Peyer's patch (tissue), 4 donors: ENCODE measurements at regions not wholly inside any gene's neighbourhood (a gene's known extent, or its start where the extent isn't known, plus 50 kb on each side); places are given as distances from the start of the nearest gene placed in this dataset.

Experiments
- DNase-seq, 3 donors: peaks; one replicate each; pipeline ENCODE4 v3.0.0-alpha.2; 2017 to 2019
- H3K27ac ChIP-seq, 4 donors: fragments of 200-600 bp; sonication (generic); one replicate each; pipeline ENCODE4 v1.5.1; 2016 to 2019
- H3K27me3 ChIP-seq, 2 donors: fragments of 200-600 bp; sonication (generic); one replicate each; pipeline ENCODE4 v1.5.1; 2019
- H3K36me3 ChIP-seq, 3 donors: fragments of 200-600 bp; sonication (generic); one replicate each; pipeline ENCODE4 v1.5.1; 2016 to 2019
- H3K4me1 ChIP-seq, 4 donors: fragments of 200-600 bp; sonication (generic); one replicate each; pipeline ENCODE4 v1.5.1; 2016 to 2019
- H3K4me3 ChIP-seq, 4 donors: fragments of 200-600 bp; sonication (generic); 1 replicate in 3 of 4; 2 replicates in 1 of 4; pipeline ENCODE4 v1.5.1; 2016 to 2019; ENCODE audit warnings: mild to moderate bottlenecking in 1 of 4
- H3K9me3 ChIP-seq, 4 donors: fragments of 200-600 bp; sonication (generic); one replicate each; pipeline ENCODE4 v1.5.1; 2016 to 2019; ENCODE audit warnings: mild to moderate bottlenecking in 1 of 4
- CTCF ChIP-seq, 6 experiments: fragments of 450-650 bp in 4 of 6; fragments of 200-600 bp in 2 of 6; sonication (generic) in 1 of 6; IDR thresholded peaks; one replicate each; pipeline ENCODE4 v1.5.1; 2017 to 2019; ENCODE audit warnings: antibody characterized with exemption in 6 of 6, mild to moderate bottlenecking in 3 of 6, moderate library complexity in 1 of 6
- POLR2A ChIP-seq, 2 donors: fragments of 450-650 bp; IDR thresholded peaks; one replicate each; pipeline ENCODE4 v1.5.1; 2017; ENCODE audit warnings: antibody characterized with exemption in 2 of 2, mild to moderate bottlenecking in 2 of 2, moderate library complexity in 2 of 2

GRCh38 chr6:104332364-104332763 lies 527.4 kb downstream of the HACE1 start:
- no peaks in the 10 kb centered on the region for H3K27me3 ChIP-seq
- TF ChIP-seq POLR2A (IDR thresholded peaks at IDR 0.05) (no peak), CTCF (IDR thresholded peaks at IDR 0.05) (no peak)
- no peak overlapping the region for H3K27ac ChIP-seq
- H3K4me1 ChIP-seq: no peaks in the 10 kb centered on the region
- H3K36me3 ChIP-seq: no peaks in the 10 kb centered on the region
- no peak overlapping the region for H3K4me3 ChIP-seq
- DNase-seq: no peak
- H3K9me3 ChIP-seq: no peaks in the 10 kb centered on the region

- H3K36me3 ChIP-seq: no peaks in the 10 kb centered on the region
- no peak overlapping the region for H3K27ac ChIP-seq
- no peak for DNase-seq
- TF ChIP-seq CTCF (IDR thresholded peaks at IDR 0.05) (no peak), POLR2A (IDR thresholded peaks at IDR 0.05) (no peak)
- no peaks in the 10 kb centered on the region for H3K9me3 ChIP-seq
- no peak overlapping the region for H3K4me3 ChIP-seq
- H3K27me3 ChIP-seq: no peaks in the 10 kb centered on the region
- H3K4me1 ChIP-seq: no peaks in the 10 kb centered on the region
Measured at GRCh38 chr6:104326173-104327001, 533.3 kb downstream of the HACE1 start.

GRCh38 chr6:104325341-104326172 lies 534.2 kb downstream of the HACE1 start:
- DNase-seq: no peak
- peak in 2 of 6 experiments; percentile 9 to 23 for TF ChIP-seq CTCF (IDR thresholded peaks at IDR 0.05)
- no peak for TF ChIP-seq POLR2A (IDR thresholded peaks at IDR 0.05)
- H3K4me3 ChIP-seq: no peak overlapping the region

GRCh38 chr6:104324301-104324700 lies 535.4 kb downstream of the HACE1 start:
- Histone ChIP-seq H3K27ac (no peak overlapping the region), H3K4me1 (no peaks in the 10 kb centered on the region), H3K27me3 (no peaks in the 10 kb centered on the region), H3K9me3 (no peaks in the 10 kb centered on the region), H3K36me3 (no peaks in the 10 kb centered on the region), H3K4me3 (no peak overlapping the region)
- TF ChIP-seq CTCF (IDR thresholded peaks at IDR 0.05): no peak
- no peak for DNase-seq

More at GRCh38 chr6:104325341-104326172, 534.2 kb downstream of the HACE1 start:
- no peaks in the 10 kb centered on the region for H3K27me3 ChIP-seq
- H3K4me1 ChIP-seq: no peaks in the 10 kb centered on the region
- H3K27ac ChIP-seq: no peak overlapping the region
- H3K36me3 ChIP-seq: no peaks in the 10 kb centered on the region
- no peaks in the 10 kb centered on the region for H3K9me3 ChIP-seq

- Histone ChIP-seq H3K9me3 (no peaks in the 10 kb centered on the region), H3K36me3 (no peaks in the 10 kb centered on the region), H3K27ac (no peak overlapping the region), H3K4me3 (no peak overlapping the region), H3K27me3 (no peaks in the 10 kb centered on the region), H3K4me1 (no peaks in the 10 kb centered on the region)
- DNase-seq: no peak
- TF ChIP-seq POLR2A (IDR thresholded peaks at IDR 0.05) (no peak), CTCF (IDR thresholded peaks at IDR 0.05) (no peak)
Measured at GRCh38 chr6:104322841-104323240, 536.9 kb downstream of the HACE1 start.
